ENCODE measurements at regions not wholly inside any gene's neighbourhood (a gene's known extent, or its start where the extent isn't known, plus 50 kb on each side); places are given as distances from the start of the nearest gene placed in this dataset.
"Not testable (repeated sequence)": the region's sequence is repeated elsewhere in the genome, so short reads cannot be mapped to it uniquely, and the experiment has no call there.

DNA sequence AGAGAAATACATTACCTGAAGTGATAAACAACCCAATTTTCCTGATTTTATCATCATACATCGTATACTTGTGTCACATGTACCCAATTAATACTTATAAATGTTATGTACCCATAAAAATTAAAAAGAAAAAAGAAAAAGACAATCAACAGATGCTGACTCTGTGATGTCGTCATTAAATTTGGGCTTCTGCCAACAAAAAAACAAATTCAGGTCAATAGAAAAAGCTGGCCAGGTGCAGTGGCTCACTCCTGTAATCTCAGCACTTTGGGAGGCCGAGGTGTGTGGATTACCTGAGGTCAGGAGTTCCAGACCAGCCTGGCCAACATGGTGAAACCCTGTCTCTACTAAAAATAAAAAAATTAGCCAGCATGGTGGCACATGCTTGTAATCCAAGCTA, 174.4 kb downstream of the ZIC4 start:
- H2BK20ac ChIP-seq (ENCODE audit: low read depth, low read length); BruUV-seq (replicated peaks); H4K91ac ChIP-seq (ENCODE audit: insufficient read depth, low read depth, low read length); H3K36me3 ChIP-seq (ENCODE audit: control insufficient read depth, insufficient read depth, low read length); H2BK120ac ChIP-seq (ENCODE audit: low read depth, low read length); H3K4ac ChIP-seq (ENCODE audit: low read depth, low read length); H3K27ac ChIP-seq (ENCODE audit: insufficient read depth, low read length); H2BK15ac ChIP-seq (ENCODE audit: low read depth, low read length); H3K56ac ChIP-seq (ENCODE audit: extremely low read depth, insufficient read depth, low read length); POLR2A ChIA-PET (ENCODE audit: unreplicated experiment); H3K79me1 ChIP-seq (ENCODE audit: low read depth in 1 of 2, low read length in 2 of 2); H2AK9ac ChIP-seq (replicated peaks; ENCODE audit: low read depth, low read length, poor library complexity); H3K4me3 ChIP-seq (ENCODE audit: insufficient read depth, low read depth, low read length); H2AFZ ChIP-seq (replicated peaks; ENCODE audit: low read length, poor library complexity); H3K14ac ChIP-seq (replicated peaks; ENCODE audit: low read depth, low read length); H3K18ac ChIP-seq (ENCODE audit: low read depth, low read length); H4K20me1 ChIP-seq (ENCODE audit: insufficient read depth, low read length); H4K5ac ChIP-seq (ENCODE audit: low read depth, low read length); H3K9me3 ChIP-seq (ENCODE audit: control insufficient read depth, insufficient read depth, low read length); H4K8ac ChIP-seq (ENCODE audit: low read depth in 2 of 2, low read length in 2 of 2); H3K9ac ChIP-seq (ENCODE audit: low read depth, low read length); H3K27me3 ChIP-seq (ENCODE audit: control insufficient read depth, insufficient read depth, low read length); CTCF ChIA-PET; in situ Hi-C loops (cut with MboI; ENCODE audit: low sequenced_read_pairs); dilution Hi-C loops (cut with HindIII; ENCODE audit: low sequenced_read_pairs, unreplicated experiment); H3K4me2 ChIP-seq (ENCODE audit: low read depth, low read length); DNase-seq; intact Hi-C loops (cut with micrococcal nuclease); H3K4me1 ChIP-seq (ENCODE audit: control insufficient read depth, insufficient read depth, low read length); H2AK5ac ChIP-seq (ENCODE audit: low read depth, low read length); ATAC-seq (ENCODE audit: low read depth); H3K9me1 ChIP-seq (ENCODE audit: insufficient read depth, low read length); H2BK5ac ChIP-seq (ENCODE audit: low read depth, low read length, poor library complexity, severe bottlenecking); H3K23ac ChIP-seq (ENCODE audit: low read depth, low read length): not testable (repeated sequence)
- no CpG with 5 or more reads among the region's 3 CpGs for WGBS, 2 experiments (ENCODE audit: extremely low coverage in 2 of 2, insufficient read length in 1 of 2)
